ENCODE measurements at regions not wholly inside any gene's neighbourhood (a gene's known extent, or its start where the extent isn't known, plus 50 kb on each side); places are given as distances from the start of the nearest gene placed in this dataset.

- H3K27ac ChIP-seq, result no peak overlapping the region
- ChIA-PET POLR2A (ENCODE audit: low non-redundant PET) (no interaction called here), CTCF (interaction anchor here (1.0 kb wide), 1 partner anchor 151 kb away, joined by 3 read pairs; no protein-coding TSS in a partner anchor)
- no peak for TF ChIP-seq CTCF (conservative IDR thresholded peaks at IDR 0.05; ENCODE audit: low read depth)
- no peak for DNase-seq (ENCODE audit: low spot score)
Measured at GRCh38 chr1:8163039-8163438, 136.9 kb upstream of the ERRFI1 start.

GRCh38 chr1:8162168-8162567 lies 136.1 kb upstream of the ERRFI1 start:
- no peak for DNase-seq (ENCODE audit: low spot score)
- no peak for TF ChIP-seq CTCF (conservative IDR thresholded peaks at IDR 0.05; ENCODE audit: low read depth)
- ChIA-PET CTCF (interaction anchor here (1.0 kb wide), 1 partner anchor 152 kb away, joined by 3 read pairs; no protein-coding TSS in a partner anchor), POLR2A (ENCODE audit: low non-redundant PET) (no interaction called here)
- H3K27ac ChIP-seq, result no peak overlapping the region

- CTCF ChIA-PET, result no interaction called here
- DNase-seq (ENCODE audit: low spot score), result no peak
- no peak for TF ChIP-seq CTCF (conservative IDR thresholded peaks at IDR 0.05; ENCODE audit: low read depth)
- POLR2A ChIA-PET (ENCODE audit: low non-redundant PET), result no interaction called here
- H3K27ac ChIP-seq, result no peak overlapping the region
Measured at GRCh38 chr1:8161546-8162105, 135.5 kb upstream of the ERRFI1 start.

- TF ChIP-seq CTCF (conservative IDR thresholded peaks at IDR 0.05; ENCODE audit: low read depth), result no peak
- H3K27ac ChIP-seq, result no peak overlapping the region
- CTCF ChIA-PET, result no interaction called here
- POLR2A ChIA-PET (ENCODE audit: low non-redundant PET), result interaction anchor here (0.6 kb wide), 1 partner anchor 29 kb away, joined by 3 read pairs; no protein-coding TSS in a partner anchor
- DNase-seq (ENCODE audit: low spot score), result no peak
Measured at GRCh38 chr1:8159470-8160024, 133.4 kb upstream of the ERRFI1 start.

- no peak overlapping the region for H3K27ac ChIP-seq
- no peak for DNase-seq (ENCODE audit: low spot score)
- ChIA-PET POLR2A (ENCODE audit: low non-redundant PET) (no interaction called here), CTCF (no interaction called here)
- no peak for TF ChIP-seq CTCF (conservative IDR thresholded peaks at IDR 0.05; ENCODE audit: low read depth)
Measured at GRCh38 chr1:8158995-8159394, 132.9 kb upstream of the ERRFI1 start.

- ChIA-PET POLR2A (ENCODE audit: low non-redundant PET) (no interaction called here), CTCF (no interaction called here)
- DNase-seq (ENCODE audit: low spot score), result no peak
- no peak for TF ChIP-seq CTCF (conservative IDR thresholded peaks at IDR 0.05; ENCODE audit: low read depth)
- H3K27ac ChIP-seq, result no peak overlapping the region
Measured at GRCh38 chr1:8157765-8158164, 131.7 kb upstream of the ERRFI1 start.

All from RWPE1 (cell line).